ENCODE measurements at regions not wholly inside any gene's neighbourhood (a gene's known extent, or its start where the extent isn't known, plus 50 kb on each side); places are given as distances from the start of the nearest gene placed in this dataset.

DNA sequence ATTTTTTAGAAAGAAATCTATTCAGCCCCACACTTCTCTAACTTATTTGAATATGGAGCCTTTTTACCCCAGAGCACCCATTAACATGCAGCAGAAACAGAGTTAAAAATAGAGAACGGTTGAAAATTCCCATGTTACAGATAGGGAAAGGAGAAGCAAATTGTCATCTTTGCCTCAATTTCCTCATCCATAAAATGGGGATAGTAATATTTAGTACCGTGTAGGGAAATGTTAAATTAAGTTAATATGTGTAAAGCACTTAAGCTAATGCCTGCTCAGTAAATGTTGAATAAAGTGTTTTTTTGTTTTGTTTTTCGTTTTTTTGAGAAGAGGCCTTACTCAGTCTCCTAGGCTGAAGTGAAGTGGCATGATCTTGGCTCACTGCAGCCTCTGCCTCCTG is 50.3 kb downstream of the NAV1 start:
- intact Hi-C loops (cut with DNase I): no loop called here
- DNase-seq: no peak

DNA sequence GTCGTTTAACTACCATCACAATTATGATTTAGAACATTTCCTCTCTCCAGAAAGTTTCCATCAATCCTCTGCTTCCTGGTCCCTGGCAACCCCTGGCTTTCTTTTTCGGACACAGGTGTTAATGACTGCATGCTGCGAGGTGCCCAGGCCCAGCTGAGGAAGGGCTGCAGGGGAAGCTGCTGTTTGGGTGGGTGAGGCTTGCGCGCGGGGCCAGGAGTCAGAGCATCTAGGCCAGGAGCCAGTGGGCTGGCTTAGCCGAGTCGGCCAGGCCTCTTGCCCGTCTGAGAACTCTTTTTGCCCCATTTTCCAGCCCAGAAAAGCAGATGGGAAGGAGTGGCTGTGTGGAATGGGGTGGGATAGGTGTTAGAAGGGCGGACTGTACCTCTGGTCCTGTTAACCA is 51.5 kb downstream of the NAV1 start:
- peak in 1 of 10 donors; percentile 80 for DNase-seq
- intact Hi-C loops (cut with DNase I): no loop called here

DNA sequence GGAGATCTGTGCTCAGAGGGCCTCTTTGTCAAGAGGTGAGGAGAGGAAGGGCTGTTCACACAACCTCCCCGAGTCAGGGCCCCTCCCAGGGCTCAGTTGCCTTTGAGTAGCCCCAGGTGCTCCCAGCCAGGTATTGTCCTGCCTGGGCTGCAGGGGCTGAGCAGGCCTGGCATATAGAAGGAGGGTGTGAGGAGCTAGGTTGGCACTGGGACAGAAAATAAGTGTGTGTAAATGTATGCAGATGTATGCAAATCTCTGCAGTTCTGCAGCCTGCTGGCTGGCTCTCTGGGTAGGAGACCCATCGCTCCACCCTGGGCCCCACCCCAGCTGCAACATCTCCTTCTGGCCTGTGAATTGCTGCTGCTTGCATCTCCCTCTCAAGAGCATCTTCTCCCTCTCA is 52.4 kb downstream of the NAV1 start:
- intact Hi-C loops (cut with DNase I): no loop called here
- DNase-seq: peak in 3 of 10 donors; percentile 41 to 89 (median 88)

DNA sequence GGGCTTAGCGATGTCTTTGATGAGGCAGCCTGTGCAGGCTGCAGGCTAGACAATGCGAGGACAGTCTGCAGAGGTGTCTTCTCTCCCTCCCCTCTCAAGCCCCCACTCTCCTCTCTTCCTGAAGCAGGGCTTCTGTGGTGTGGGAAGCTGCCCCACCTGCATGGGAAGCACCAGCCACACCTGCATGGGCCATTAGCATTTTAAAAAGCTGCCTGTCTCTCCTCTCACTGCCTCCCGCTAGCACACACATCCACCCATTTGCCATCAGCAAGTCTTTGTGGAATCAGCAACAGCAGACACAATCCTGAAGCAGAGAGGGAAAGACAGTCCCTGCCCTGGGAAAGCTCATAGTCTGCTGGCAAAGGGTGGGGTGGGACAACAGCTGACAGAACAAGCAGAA is 53.1 kb downstream of the NAV1 start:
- intact Hi-C loops (cut with DNase I): no loop called here
- no peak for DNase-seq

DNA sequence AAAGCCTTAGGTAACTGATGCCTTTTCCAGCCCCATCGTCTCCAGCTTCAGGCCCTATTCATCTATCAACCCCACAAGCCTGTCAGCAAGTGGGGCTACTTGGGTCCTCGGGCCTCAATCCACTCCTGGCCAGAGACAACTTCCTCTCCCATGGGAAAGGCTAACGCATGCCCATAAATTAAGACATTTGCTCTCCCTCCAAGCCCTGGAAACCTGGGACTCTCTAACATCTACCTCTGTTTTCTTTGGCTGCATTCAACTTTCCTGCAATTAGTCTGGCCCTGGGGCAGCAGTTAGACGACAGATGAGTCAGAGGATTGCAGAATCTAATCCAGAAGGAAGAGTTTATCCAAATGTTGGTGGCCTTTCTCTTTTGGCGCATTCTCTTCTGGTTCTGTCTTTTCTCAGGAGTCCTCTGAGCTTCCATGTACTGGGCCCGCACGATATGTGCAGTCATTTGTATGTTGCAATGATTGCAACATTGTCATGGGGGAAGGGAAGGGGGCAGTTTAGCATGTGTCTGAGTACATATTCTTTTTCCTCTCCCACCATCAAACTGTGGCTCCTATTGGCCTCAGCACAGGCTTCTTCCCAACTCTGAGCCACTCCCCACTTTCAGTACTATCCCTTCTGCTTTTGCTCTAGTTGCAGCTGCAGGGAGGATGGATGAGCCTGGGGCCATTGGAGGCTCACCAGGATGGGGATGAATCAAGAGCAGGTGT is 54.4 kb downstream of the NAV1 start:
- DNase-seq: no peak
- intact Hi-C loops (cut with DNase I): no loop called here

DNA sequence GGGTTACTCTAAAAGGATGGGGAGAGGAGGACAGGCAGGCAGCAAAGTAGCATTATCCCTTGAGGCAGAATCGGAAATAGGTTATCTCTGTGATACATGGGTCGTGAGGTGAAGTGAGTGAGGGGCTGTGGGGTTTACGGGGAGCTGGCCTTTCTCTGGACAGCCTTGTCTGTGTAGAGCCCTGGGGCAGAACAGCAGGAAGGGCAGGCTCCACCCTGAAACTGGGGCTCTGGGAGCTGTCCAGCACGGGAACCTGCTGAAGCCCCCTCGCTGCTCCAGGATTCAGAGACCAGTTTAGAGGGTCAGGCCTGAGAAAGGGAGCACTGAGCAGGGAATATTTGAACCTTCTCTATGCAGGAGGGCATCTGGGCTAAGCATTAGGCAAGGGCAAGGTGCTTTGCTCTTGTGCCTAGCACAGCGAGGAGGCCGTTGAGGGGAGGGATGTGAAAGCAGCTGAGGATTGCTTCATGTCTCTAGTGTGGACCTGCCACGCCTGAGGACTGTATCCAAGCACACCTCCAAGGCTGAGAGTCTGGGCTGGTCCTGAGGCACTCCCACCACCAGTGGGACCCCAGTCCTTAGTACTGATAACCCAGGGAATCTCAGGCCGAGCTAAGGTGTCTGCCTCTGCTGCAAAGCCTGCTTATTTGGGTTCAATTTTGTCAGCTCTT is 55.8 kb downstream of the NAV1 start:
- intact Hi-C loops (cut with DNase I): no loop called here
- no peak for DNase-seq

DNA sequence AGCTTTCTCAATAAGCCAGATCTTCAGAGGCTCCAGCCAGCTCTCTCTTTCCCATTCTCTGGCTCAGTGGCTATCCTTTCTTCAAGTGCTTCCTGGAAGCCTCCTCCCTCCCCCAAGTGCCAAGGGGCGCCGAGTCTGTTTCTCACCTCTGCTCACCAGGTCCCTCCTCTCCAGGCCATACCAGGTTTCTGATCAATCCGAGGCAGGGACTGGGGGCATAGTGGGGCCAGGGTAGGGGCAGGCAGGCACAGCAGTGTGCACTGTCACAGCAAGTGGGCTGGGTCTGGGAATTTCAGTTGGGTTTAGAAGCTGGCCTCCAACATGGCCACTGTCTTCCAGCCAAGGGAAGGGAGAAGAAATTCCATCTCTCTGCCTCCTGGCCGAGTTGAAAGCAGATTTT is 56.5 kb downstream of the NAV1 start:
- DNase-seq: no peak
- intact Hi-C loops (cut with DNase I): no loop called here

DNA sequence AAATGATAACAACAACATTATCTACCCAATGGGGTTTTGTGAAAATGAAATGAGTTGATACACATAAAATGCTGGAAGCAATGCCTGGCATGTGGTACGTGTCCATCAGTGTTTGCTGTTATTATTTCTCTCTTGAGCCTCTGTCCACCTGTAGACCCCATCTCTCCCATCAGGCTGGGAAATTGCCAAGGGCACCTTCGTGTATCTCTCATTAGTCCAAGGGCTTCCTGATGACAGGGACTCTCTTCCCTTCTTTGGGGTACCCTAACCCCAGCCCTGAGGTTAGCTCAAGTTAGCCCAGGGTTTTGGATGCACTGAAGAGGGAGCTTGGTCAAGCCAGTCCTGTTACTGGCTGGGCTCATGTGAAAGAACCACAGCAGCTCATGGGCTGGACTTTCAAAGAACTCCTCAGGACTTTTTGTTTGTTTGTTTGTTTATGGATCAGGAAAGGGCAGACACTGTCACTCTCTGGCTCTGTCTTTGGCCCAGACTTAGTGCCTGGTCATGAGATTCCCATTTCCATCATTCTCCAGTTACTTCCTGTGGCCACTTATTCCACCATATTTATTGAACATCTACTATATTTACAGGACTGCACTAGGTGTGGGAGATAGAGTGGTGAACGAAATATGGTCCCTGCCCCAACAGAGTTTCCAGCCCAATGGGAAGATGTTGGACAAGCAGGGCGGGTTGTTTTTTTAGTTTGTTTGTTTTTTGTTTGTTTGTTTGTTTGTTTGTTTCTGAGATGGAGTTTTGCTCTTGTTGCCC is 57.4 kb downstream of the NAV1 start:
- DNase-seq: no peak
- intact Hi-C loops (cut with DNase I): no loop called here

DNA sequence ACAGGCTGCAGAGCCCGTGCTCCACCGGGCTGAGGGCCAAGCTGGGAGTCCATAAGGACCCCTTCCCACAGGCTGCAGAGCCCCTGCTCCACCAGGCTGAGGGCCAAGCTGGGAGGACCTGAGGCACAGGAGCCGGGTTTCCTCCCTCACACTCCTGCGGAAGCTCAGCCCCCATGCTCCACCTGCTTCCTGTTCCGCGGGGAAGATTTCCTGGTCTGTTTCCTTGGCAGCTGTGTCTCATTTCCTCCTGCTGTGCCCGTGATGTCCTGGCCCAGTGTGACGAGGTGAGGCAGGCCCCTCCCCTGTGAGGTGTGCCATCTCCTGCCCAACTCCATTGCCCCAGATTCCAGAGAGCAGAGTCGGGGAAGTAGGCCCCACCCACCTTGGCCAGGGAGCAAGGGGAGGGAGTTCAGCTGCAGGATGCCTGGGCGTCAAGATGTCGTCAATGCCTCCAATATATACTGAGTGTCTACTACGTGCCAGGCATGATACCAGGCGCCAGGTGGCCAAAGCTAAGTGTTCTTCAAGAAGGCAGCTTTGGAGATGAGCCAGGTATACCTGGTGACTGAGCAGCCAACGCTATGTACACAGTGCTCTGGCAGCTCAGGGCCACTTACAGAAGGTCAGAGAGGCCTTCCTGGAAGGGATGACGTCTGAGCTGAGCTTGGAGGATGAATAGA is 58.8 kb downstream of the NAV1 start:
- no peak for DNase-seq
- intact Hi-C loops (cut with DNase I): no loop called here

DNA sequence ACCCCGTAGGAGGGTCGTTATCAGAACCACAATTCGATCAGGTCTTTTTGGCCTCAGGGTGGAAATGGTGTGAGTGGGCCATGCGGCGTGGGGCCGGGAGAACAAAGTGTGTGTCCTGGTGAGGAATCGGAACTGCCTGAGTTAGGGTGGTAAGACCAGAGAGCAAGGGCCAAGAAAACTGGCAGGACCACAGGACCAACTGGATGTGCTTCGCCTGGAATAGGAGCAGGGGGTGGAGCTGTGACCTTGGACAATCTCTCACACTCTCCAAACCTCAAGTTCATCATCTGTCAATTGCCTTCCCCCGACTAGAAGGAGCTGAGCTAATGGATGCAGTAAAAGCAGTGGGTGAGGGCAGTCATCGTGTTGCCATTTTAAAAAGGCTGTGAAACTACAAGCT is 59.5 kb downstream of the NAV1 start:
- no peak for DNase-seq
- intact Hi-C loops (cut with DNase I): no loop called here

DNA sequence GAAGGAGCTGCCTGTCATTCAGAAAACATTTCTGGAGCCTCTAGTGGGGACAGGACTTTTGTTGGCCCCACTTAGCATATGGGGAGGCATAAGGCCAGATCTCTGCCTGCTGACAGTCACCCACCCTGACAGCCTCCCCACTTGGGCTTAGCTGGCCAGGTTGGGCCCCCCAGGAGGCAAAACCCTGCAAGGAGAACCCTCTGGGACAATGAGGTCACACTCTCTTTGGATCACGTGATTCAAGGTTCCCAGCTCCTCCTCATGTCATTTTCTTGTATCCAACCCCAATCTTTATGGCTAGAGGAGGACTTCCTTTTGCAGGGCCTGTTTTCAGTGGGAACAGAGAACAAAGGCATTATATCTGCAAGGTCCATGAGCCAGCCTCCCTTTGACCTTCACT is 60.0 kb downstream of the NAV1 start:
- intact Hi-C loops (cut with DNase I): no loop called here
- DNase-seq: no peak

DNA sequence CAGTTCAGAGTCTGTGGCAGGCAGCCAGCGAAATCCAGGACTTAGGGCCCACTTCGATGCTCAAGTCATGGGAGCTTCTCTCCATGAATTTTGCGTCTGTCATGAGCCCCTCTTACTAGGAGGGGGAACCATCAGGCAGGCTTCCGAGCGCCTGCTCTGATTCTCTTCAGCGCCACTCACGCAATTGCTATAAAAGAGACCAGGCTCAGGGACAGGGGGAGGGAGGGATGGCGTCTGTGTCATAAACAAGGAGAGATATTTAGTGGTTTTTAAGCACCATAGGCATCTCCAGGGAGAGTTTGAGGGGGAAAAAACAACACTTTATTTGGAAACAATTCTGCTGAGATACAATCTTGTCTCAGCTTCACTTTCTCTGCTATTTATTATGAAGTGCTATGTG is 60.6 kb downstream of the NAV1 start:
- DNase-seq: no peak
- intact Hi-C loops (cut with DNase I): no loop called here

DNA sequence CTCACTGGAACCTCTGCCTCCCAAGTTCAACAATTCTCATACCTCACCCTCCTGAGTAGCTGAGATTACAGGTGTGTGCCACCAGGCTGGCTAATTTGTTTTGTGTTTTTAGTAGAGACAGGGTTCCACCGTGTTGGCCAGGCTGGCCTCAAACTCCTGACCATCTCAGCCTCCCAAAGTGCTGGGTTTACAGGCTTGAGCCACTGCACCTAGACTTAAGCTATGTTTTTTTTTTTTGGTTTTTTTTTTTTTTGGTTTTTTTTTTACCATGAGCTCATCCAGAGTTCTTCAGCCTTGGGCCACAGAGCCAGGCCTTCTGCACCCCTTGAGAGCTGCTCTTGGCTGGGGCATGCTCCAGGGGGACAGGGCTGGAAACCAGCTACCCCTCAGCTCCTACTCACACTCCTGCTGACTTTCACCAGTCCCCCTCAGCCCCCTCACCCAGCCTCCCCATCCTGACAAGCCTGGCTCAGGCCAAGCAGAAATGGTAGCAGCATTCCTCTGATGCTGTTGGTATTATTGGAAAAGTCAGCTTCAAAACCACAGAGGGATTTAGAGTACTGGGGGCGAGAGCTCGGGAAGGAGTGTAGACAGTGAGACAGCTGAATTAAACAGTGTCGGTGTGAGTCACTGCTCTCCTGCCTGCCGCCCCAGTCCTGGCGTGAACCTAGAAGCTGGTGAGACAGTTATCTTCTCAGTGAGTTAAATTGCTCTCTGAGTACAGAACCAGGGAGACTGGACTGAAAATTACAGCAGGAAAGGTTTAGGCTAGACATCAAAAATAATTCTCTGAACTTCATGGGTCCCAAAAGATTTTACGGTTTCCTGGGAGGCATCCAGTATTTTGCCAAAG is 63.7 kb downstream of the NAV1 start:
- intact Hi-C loops (cut with DNase I): no loop called here
- peak in 7 of 10 donors; percentile 34 to 93 (median 74) for DNase-seq

DNA sequence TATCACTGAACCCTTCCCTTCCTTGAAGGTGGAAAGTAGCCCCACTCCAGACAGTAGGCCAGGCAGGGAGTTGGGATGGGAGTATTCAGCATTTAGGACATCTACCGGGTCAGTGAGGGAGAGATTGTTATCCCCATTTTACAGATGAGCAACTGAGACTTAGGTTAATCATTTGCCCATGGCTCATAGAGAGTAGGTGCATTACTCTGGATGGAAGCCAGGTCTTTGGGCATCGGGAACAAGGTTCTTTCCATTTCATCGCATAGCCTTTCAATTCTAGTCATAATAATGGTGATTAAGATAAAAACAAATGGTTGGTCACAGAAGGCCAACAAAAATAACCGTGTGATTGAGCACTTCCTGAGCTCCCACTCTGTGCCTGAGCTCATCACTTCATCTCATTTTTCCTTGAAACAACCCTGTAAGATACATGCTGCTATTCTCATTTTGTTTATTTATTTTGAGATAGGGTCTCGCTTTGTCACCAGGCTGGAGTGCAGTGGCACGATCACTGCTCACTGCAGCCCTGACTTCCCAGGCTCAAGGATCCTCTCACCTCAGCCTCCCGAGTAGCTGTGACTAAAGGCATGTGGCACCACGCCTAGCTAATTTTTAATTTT is 64.8 kb downstream of the NAV1 start:
- DNase-seq: no peak
- intact Hi-C loops (cut with DNase I): no loop called here

DNA sequence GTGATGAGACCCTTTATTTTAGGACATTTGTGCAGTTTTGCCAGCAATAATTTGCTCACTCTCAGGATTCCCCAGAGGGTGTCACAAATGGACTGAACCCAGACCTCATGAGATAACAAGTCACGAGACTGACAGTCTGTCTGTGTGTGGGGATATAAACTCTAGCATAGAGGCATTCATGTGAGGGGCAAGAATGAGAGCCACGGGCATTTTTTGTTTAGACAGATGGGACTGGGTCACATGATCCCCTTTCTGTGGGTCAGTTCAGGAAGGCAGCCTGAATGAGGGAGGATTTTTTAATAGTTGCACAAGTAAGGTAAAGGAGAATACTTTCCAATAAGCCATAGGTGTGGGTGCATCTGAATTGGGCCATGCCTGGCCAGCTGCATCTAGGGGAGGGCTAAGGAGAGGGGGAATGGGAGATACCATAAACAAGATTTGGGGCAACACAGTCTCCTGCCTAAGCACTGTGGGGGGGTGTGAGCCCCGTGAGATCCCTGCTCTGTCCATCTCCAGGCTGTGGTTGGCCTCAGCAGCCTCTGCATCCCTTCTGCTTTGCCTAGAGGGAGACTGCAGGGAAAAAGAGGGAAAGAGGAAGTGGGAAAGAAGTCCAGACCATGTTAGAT is 66.6 kb downstream of the NAV1 start:
- intact Hi-C loops (cut with DNase I): no loop called here

DNA sequence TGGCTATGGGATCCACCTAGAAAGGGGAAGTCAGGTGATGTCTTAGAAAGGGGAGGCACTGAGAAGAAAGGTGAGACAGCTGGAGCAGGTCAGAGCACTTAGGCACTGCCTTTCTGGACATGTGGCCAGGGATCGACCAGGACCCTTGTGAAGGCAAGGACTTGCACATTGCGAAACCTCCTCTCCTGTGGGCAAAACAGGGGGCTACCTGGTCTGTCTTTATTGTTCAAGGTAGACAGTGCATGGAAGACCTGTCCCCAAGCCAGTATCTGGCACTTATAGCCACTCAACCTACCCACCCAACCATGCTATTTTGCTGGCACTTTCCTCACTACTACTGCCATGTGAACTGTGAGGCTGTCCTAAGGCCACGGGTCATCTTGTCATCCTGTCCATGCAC is 67.2 kb downstream of the NAV1 start:
- peak in 1 of 10 donors; percentile 21 for DNase-seq

More for the DNA sequence above, 66.6 kb downstream of the NAV1 start:
- no peak for DNase-seq

DNA sequence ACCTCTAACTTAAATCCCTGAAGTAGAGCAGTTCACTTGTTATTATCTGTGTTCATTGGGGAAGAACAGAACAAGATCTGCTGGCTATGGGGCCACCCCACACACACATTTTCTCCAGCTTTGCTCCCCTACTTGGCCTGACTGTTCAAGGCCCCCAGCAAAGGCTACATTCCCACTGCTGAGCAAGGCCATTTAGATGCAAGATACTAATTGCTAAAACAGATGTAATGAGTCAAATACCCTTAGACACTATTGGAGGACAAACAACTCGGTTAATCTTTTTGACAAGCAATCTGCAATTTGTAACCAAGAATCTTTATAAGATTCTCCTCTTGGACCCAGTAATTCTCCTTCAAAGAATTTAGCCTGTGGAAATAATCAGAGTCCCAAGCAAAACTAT is 67.7 kb downstream of the NAV1 start:
- intact Hi-C loops (cut with DNase I): no loop called here
- peak in 1 of 10 donors; percentile 18 for DNase-seq

More for the DNA sequence above, 67.2 kb downstream of the NAV1 start:
- intact Hi-C loops (cut with DNase I): no loop called here

DNA sequence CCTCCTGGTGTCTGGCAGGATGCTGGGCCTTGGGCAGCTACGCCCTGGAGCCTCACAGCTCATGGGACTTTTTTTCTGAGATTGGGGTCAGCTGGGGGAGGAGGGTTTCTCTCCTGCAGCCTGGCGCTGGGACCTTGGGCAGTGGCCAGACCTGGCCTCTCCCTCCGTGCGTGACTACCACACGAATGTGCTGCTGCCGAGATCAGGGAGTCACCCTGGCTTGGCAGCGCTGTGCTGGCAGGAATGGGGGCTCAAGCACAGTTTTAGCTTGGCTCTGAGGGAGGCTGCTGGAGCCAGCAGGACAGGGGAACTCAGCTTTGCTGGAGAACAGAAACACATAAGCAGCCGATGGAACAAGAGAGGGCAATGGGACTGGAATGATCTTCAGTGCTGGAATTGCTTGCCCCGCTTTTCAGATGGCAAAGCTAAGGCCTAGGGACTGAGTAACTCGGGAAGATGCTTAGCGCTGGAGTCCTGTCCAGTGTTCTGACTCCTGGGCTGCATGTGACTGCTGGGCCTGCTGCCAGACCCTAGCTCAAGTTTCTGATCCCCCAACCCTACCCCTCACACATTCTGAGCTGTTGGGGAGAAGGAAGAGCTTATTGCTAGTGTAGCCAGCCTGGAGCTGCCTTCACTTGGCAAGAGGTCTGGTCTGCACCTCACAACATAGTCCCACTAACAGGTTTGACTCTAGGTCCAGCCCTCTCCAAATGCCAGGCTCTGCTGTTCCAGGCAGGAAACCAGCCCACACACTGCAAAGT is 69.9 kb downstream of the NAV1 start:
- peak in 7 of 10 donors; percentile 23 to 87 (median 45) for DNase-seq
- intact Hi-C loops (cut with DNase I): no loop called here
